ENCODE measurements at regions not wholly inside any gene's neighbourhood (a gene's known extent, or its start where the extent isn't known, plus 50 kb on each side); places are given as distances from the start of the nearest gene placed in this dataset.

DNA sequence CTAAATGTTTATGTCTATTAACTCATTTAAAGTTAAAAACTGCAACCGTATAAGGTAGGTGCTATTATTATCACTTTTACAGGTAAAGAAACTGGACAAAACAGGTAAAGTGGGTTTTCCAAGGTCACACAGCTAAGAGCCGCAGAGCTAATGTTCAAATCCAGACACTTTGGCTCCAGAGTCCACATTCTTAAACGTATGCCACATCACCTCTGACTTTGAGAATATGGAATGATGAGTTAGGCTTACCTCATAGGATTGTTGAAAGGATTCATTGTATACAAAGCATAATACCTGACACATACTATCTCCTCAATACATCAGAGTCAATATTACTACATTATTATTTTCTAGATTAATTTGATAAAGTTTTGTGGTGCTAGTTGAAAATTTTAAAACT, 240.9 kb upstream of the STT3B start:
- Histone ChIP-seq H2BK15ac (ENCODE audit: low read depth, low read length) (no peak overlapping the region), H3K9me3 (ENCODE audit: control insufficient read depth, low read depth, low read length) (no peaks in the 10 kb centered on the region), H4K20me1 (ENCODE audit: control insufficient read depth, insufficient read depth, insufficient read length) (no peaks in the 10 kb centered on the region), H3K9ac (ENCODE audit: extremely low read depth, insufficient read length, low read length) (no peak overlapping the region), H4K91ac (ENCODE audit: insufficient read length, low read depth, low read length) (no peak overlapping the region), H3K4me2 (ENCODE audit: insufficient read depth, insufficient read length, low read length) (no peak overlapping the region), H3K4me1 (ENCODE audit: insufficient read depth, low read length) (no peaks in the 10 kb centered on the region; the same call in 1 of the 2 replicates), H3K18ac (ENCODE audit: insufficient read length, low read depth, low read length) (no peak overlapping the region), H2BK20ac (ENCODE audit: low read depth, low read length, poor library complexity, severe bottlenecking) (no peak overlapping the region), H4K5ac (ENCODE audit: insufficient read length, low read depth, low read length) (no peak overlapping the region), H3K14ac (ENCODE audit: insufficient read depth, low read length) (no peak overlapping the region), H3K27me3 (ENCODE audit: insufficient read depth, low read length) (no peaks in the 10 kb centered on the region), H3K79me1 (ENCODE audit: insufficient read depth, low read depth, low read length, poor library complexity, severe bottlenecking) (no peaks in the 10 kb centered on the region), H3K79me2 (ENCODE audit: insufficient read depth, low read length) (no peaks in the 10 kb centered on the region), H2AK5ac (ENCODE audit: insufficient read length, low read length) (no peak overlapping the region), H3K4ac (ENCODE audit: low read depth, low read length) (no peak overlapping the region), H2BK5ac (ENCODE audit: insufficient read length, low read length) (no peak overlapping the region), H2BK12ac (ENCODE audit: insufficient read length, low read depth, low read length) (no peak overlapping the region), H3K23me2 (ENCODE audit: insufficient read length, low read depth, low read length, poor library complexity, severe bottlenecking) (no peaks in the 10 kb centered on the region), H4K8ac (replicated peaks; ENCODE audit: insufficient read length, low read depth, low read length) (no peak overlapping the region), H2AFZ (ENCODE audit: low read length) (no peak overlapping the region), H3T11ph (ENCODE audit: low read length) (no peak overlapping the region), H3K27ac (ENCODE audit: insufficient read length, low read depth, low read length) (no peak overlapping the region), H2BK120ac (ENCODE audit: low read depth, low read length, poor library complexity, severe bottlenecking) (no peak overlapping the region), H3K23ac (ENCODE audit: insufficient read length, low read depth, low read length) (no peak overlapping the region), H3K56ac (ENCODE audit: insufficient read length, low read depth, low read length) (no peak overlapping the region)
- no peaks in the 10 kb centered on the region for H3K27me3 Mint-ChIP-seq (ENCODE audit: low read depth)
- no peak for DNase-seq
- H3K36me3 Mint-ChIP-seq (ENCODE audit: insufficient read depth in 1 of 3, low read depth in 3 of 3) = no peaks in the 10 kb centered on the region; a peak in 2 of 7 replicates
- TF ChIP-seq, protein P1, sequence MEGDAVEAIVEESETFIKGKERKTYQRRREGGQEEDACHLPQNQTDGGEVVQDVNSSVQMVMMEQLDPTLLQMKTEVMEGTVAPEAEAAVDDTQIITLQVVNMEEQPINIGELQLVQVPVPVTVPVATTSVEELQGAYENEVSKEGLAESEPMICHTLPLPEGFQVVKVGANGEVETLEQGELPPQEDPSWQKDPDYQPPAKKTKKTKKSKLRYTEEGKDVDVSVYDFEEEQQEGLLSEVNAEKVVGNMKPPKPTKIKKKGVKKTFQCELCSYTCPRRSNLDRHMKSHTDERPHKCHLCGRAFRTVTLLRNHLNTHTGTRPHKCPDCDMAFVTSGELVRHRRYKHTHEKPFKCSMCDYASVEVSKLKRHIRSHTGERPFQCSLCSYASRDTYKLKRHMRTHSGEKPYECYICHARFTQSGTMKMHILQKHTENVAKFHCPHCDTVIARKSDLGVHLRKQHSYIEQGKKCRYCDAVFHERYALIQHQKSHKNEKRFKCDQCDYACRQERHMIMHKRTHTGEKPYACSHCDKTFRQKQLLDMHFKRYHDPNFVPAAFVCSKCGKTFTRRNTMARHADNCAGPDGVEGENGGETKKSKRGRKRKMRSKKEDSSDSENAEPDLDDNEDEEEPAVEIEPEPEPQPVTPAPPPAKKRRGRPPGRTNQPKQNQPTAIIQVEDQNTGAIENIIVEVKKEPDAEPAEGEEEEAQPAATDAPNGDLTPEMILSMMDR (conservative IDR thresholded peaks at IDR 0.05) = no peak
- no peak overlapping the region for H3K27ac Mint-ChIP-seq
- H3K9me3 Mint-ChIP-seq = no peaks in the 10 kb centered on the region; a peak in 1 of 5 replicates
- no CpG with 5 or more reads among the region's 3 CpGs for WGBS (ENCODE audit: extremely low coverage, insufficient read length, low lambda C conversion rate)
- peaks cover 33 to 38% of the 10 kb centered on the region in 2 experiments for H3K4me1 Mint-ChIP-seq
- no peak overlapping the region for H3K4me3 Mint-ChIP-seq
